HCT116 (cell line): ENCODE measurements at regions not wholly inside any gene's neighbourhood (a gene's known extent, or its start where the extent isn't known, plus 50 kb on each side); places are given as distances from the start of the nearest gene placed in this dataset.

ENCODE experiments used
- ATAC-seq: fragments of 200-7000 bp; cut with Tn5 transposase; 2 replicates; pipeline ENCODE4 v1.9.1; 2020; ENCODE audit warnings: mild to moderate bottlenecking, moderate library complexity
- BruUV-seq: library from RNA; stranded (reverse); fragments of 400-500 nt; replicated peaks from 2 replicates; lab custom pipeline; 2021; lab: Mats Ljungman, UMichigan
- CTCF ChIA-PET: fragments of 300-600 bp; sonication (Branson Sonifier 250); formaldehyde crosslinking; loops from one replicate; lab custom pipeline; 2021; ENCODE audit warnings: antibody characterized with exemption; lab: Charles Lee
- POLR2A ChIA-PET: fragments of 300-600, 350-600 bp; sonication (Branson Sonifier 250); formaldehyde crosslinking; loops from one replicate; lab custom pipeline; 2021; ENCODE audit warnings: antibody characterized with exemption; lab: Charles Lee
- RAD21 ChIA-PET, 2 experiments: fragments of 300-600 bp; sonication (Branson Sonifier 250); formaldehyde crosslinking; loops; one replicate each; lab custom pipeline; 2023; ENCODE audit warnings: low total read pairs in 2 of 2; ENCODE audit not compliant: uncharacterized antibody in 2 of 2, unreplicated experiment in 2 of 2, low non-redundant PET in 1 of 2; lab: Charles Lee
- DNase-seq: peaks from one replicate; pipeline ENCODE4 v3.0.0-alpha.2; 2010; ENCODE audit warnings: low read depth, low spot score
- H2AFZ ChIP-seq: fragments of 200-600 bp; shearing (Covaris generic), sonication (generic); 2 replicates; pipeline ENCODE4 v1.6.1; 2017; ENCODE audit warnings: low read depth, mixed run types, mixed read lengths, antibody characterized with exemption, low read length; ENCODE audit not compliant: poor library complexity, severe bottlenecking
- H3K27ac ChIP-seq: 2 replicates; pipeline ENCODE4 v1.5.1; 2012; ENCODE audit warnings: low read depth, low read length
- H3K27me3 ChIP-seq: fragments of 200-600 bp; sonication (generic); 2 replicates; pipeline ENCODE4 v1.6.1; 2016; ENCODE audit warnings: mixed run types, low read length, mixed read lengths; ENCODE audit not compliant: insufficient read depth
- H3K36me3 ChIP-seq, 2 experiments: fragments of 200-500 bp in 1 of 2; fragments of 200-600 bp in 1 of 2; sonication (Bioruptor generic) in 1 of 2; sonication (generic) in 1 of 2; 2 replicates each; pipeline versions ENCODE4 v1.5.1 to v1.6.1; 2014 to 2016; ENCODE audit warnings: low read length in 2 of 2, inconsistent platforms in 1 of 2, mixed read lengths in 1 of 2, mixed run types in 1 of 2; ENCODE audit not compliant: insufficient read depth in 2 of 2, control insufficient read depth in 1 of 2
- H3K4me1 ChIP-seq, 2 experiments: fragments of 200-600 bp in 1 of 2; sonication (generic) in 1 of 2; 2 replicates each; pipeline versions ENCODE4 v1.5.1 to v1.6.1; 2012 to 2017; ENCODE audit warnings: low read length in 2 of 2, inconsistent platforms in 1 of 2, mild to moderate bottlenecking in 1 of 2, mixed read lengths in 1 of 2, mixed run types in 1 of 2, moderate library complexity in 1 of 2; ENCODE audit not compliant: insufficient read depth in 2 of 2, control insufficient read depth in 1 of 2
- H3K4me2 ChIP-seq: fragments of 200-600 bp; sonication (generic); 2 replicates; pipeline ENCODE4 v1.6.1; 2017; ENCODE audit warnings: mixed run types, low read length, mixed read lengths
- H3K4me3 ChIP-seq, 2 experiments: fragments of 200-600 bp in 1 of 2; sonication (generic) in 1 of 2; replicated peaks in 1 of 2; 2 replicates each; pipeline ENCODE4 v1.5.1; 2011 to 2016; ENCODE audit warnings: low read length in 2 of 2, control low read depth in 1 of 2, low read depth in 1 of 2, mild to moderate bottlenecking in 1 of 2, mixed read lengths in 1 of 2, mixed run types in 1 of 2
- H3K79me2 ChIP-seq: fragments of 200-600 bp; sonication (generic); 2 replicates; pipeline ENCODE4 v1.6.1; 2017; ENCODE audit warnings: mild to moderate bottlenecking, mixed run types, low read length, moderate library complexity, mixed read lengths; ENCODE audit not compliant: insufficient read depth
- H3K9ac ChIP-seq: fragments of 200-600 bp; sonication (generic); 2 replicates; pipeline ENCODE4 v1.6.1; 2016; ENCODE audit warnings: low read length, mixed read lengths
- H3K9me2 ChIP-seq: fragments of 200-600 bp; sonication (generic), shearing (Covaris generic); 2 replicates; pipeline ENCODE4 v1.6.1; 2017; ENCODE audit warnings: mixed run types, mild to moderate bottlenecking, moderate library complexity; ENCODE audit not compliant: insufficient read depth
- H3K9me3 ChIP-seq, 2 experiments: fragments of 200-500 bp in 1 of 2; fragments of 200-600 bp in 1 of 2; sonication (Bioruptor generic) in 1 of 2; sonication (generic) in 1 of 2; 2 replicates each; pipeline ENCODE4 v1.6.1; 2014 to 2017; ENCODE audit warnings: low read length in 2 of 2, mixed read lengths in 2 of 2, inconsistent platforms in 1 of 2, low read depth in 1 of 2, mild to moderate bottlenecking in 1 of 2, mixed run types in 1 of 2, moderate library complexity in 1 of 2; ENCODE audit not compliant: control insufficient read depth in 1 of 2, insufficient read depth in 1 of 2
- H4K20me1 ChIP-seq: fragments of 200-600 bp; sonication (generic), shearing (Covaris generic); 2 replicates; pipeline ENCODE4 v1.6.1; 2017; ENCODE audit warnings: mixed run types, mild to moderate bottlenecking, moderate library complexity; ENCODE audit not compliant: insufficient read depth
- EGR1 ChIP-seq: IDR thresholded peaks from 2 replicates; pipeline ENCODE4 v1.6.1; 2012; ENCODE audit warnings: low read depth
- ELF1 ChIP-seq: IDR thresholded peaks from 2 replicates; pipeline ENCODE4 v1.6.1; 2012; ENCODE audit warnings: low read depth, borderline replicate concordance
- EZH2 ChIP-seq: fragments of 200-600 bp; sonication (generic); IDR thresholded peaks from 2 replicates; pipeline ENCODE4 v1.6.1; 2017; ENCODE audit warnings: antibody characterized with exemption, mixed run types
- EZH2phosphoT487 ChIP-seq: fragments of 200-600 bp; IDR thresholded peaks from 2 replicates; pipeline ENCODE4 v1.6.1; 2018; ENCODE audit warnings: antibody characterized with exemption, borderline replicate concordance
- FOSL1 ChIP-seq: IDR thresholded peaks from 2 replicates; pipeline ENCODE4 v1.6.1; 2012; ENCODE audit warnings: low read depth
- JUND ChIP-seq: IDR thresholded peaks from 2 replicates; pipeline ENCODE4 v1.6.1; 2012
- POLR2A ChIP-seq: IDR thresholded peaks from 2 replicates; pipeline ENCODE4 v1.7.0; 2011; ENCODE audit warnings: borderline replicate concordance; ENCODE audit not compliant: insufficient read depth, insufficient read length; ENCODE audit errors: extremely low read depth
- POLR2AphosphoS5 ChIP-seq: IDR thresholded peaks from 2 replicates; pipeline ENCODE4 v1.6.1; 2011; ENCODE audit warnings: mild to moderate bottlenecking, low read depth, low read length, moderate library complexity
- SIN3A ChIP-seq: IDR thresholded peaks from 2 replicates; pipeline ENCODE4 v1.6.1; 2012; ENCODE audit warnings: low read depth
- SP1 ChIP-seq: IDR thresholded peaks from 2 replicates; pipeline ENCODE4 v1.6.1; 2012; ENCODE audit warnings: low read depth
- SRF ChIP-seq: IDR thresholded peaks from 2 replicates; pipeline ENCODE4 v1.6.1; 2012; ENCODE audit warnings: low read depth
- TCF7L2 ChIP-seq: IDR thresholded peaks from 2 replicates; pipeline ENCODE4 v1.7.0; 2011; ENCODE audit warnings: borderline replicate concordance, inconsistent platforms; ENCODE audit not compliant: insufficient read depth, insufficient read length; ENCODE audit errors: extremely low read depth
- YY1 ChIP-seq: IDR thresholded peaks from 2 replicates; pipeline ENCODE4 v1.6.1; 2011; ENCODE audit warnings: low read length, low read depth, moderate library complexity, mild to moderate bottlenecking; ENCODE audit not compliant: insufficient replicate concordance; ENCODE audit errors: extremely low read depth
- ZFX ChIP-seq: fragments of 450-650 bp; IDR thresholded peaks from 2 replicates; pipeline ENCODE4 v1.6.1; 2017
- ZNF274 ChIP-seq: fragments of 200-500 bp; sonication (Bioruptor generic); IDR thresholded peaks from 2 replicates; pipeline ENCODE4 v1.6.1; 2014; ENCODE audit warnings: mild to moderate bottlenecking, low read depth, low read length, inconsistent platforms
- intact Hi-C: fragments of 100-400 bp; cut with micrococcal nuclease; formaldehyde crosslinking; loops from 2 replicates; pipeline ENCODE4 v1.10.0; 2022
- TF ChIP-seq, protein P1 (sequence below): IDR thresholded peaks from 2 replicates; pipeline ENCODE4 v1.6.1; 2012
- TF ChIP-seq, protein P2 (sequence below): IDR thresholded peaks from 2 replicates; pipeline ENCODE4 v1.6.1; 2012; ENCODE audit warnings: low read depth
- TF ChIP-seq, protein P3 (sequence below): IDR thresholded peaks from 2 replicates; pipeline ENCODE4 v1.6.1; 2011; ENCODE audit warnings: mild to moderate bottlenecking, low read length, moderate library complexity; ENCODE audit not compliant: insufficient replicate concordance; ENCODE audit errors: extremely low read depth

DNA sequence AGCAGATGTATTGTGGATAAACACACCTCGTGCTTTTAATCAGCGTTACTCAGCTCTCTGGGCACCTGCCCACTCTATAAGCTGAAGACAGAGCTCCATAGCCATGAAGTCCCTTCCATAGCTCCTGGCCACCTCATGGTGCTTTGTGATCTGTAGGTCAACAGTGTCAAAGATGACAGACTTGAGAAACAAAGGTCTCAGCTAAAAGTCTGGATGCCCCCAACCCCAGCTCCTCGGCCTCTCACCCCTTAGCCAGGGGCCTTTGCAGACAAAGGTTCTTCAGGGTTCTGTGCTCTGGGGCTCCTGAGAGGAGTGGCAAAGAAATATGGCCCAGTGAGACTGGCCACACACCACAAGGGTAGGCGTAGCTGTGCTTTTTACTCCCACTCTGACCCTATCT lies 168.6 kb downstream of the KLF13 start:
- no peak overlapping the region for H2AFZ ChIP-seq
- RAD21 ChIA-PET = no interaction called here
- no peak overlapping the region for H3K4me2 ChIP-seq
- no peak overlapping the region for H3K27ac ChIP-seq
- no peaks in the 10 kb centered on the region for H4K20me1 ChIP-seq
- POLR2A ChIA-PET = no interaction called here
- H3K4me1 ChIP-seq = no peaks in the 10 kb centered on the region
- H3K9me3 ChIP-seq = no peaks in the 10 kb centered on the region
- ATAC-seq (no peak), DNase-seq (no peak)
- intact Hi-C loops = no loop called here
- TF ChIP-seq ELF1 = no peak
- TF ChIP-seq EGR1 = no peak
- TF ChIP-seq YY1 = no peak
- TF ChIP-seq ZFX = no peak
- no peak for TF ChIP-seq EZH2phosphoT487
- no peak for TF ChIP-seq ZNF274
- TF ChIP-seq, protein P1, sequence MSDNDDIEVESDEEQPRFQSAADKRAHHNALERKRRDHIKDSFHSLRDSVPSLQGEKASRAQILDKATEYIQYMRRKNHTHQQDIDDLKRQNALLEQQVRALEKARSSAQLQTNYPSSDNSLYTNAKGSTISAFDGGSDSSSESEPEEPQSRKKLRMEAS = no peak
- TF ChIP-seq, protein P2, sequence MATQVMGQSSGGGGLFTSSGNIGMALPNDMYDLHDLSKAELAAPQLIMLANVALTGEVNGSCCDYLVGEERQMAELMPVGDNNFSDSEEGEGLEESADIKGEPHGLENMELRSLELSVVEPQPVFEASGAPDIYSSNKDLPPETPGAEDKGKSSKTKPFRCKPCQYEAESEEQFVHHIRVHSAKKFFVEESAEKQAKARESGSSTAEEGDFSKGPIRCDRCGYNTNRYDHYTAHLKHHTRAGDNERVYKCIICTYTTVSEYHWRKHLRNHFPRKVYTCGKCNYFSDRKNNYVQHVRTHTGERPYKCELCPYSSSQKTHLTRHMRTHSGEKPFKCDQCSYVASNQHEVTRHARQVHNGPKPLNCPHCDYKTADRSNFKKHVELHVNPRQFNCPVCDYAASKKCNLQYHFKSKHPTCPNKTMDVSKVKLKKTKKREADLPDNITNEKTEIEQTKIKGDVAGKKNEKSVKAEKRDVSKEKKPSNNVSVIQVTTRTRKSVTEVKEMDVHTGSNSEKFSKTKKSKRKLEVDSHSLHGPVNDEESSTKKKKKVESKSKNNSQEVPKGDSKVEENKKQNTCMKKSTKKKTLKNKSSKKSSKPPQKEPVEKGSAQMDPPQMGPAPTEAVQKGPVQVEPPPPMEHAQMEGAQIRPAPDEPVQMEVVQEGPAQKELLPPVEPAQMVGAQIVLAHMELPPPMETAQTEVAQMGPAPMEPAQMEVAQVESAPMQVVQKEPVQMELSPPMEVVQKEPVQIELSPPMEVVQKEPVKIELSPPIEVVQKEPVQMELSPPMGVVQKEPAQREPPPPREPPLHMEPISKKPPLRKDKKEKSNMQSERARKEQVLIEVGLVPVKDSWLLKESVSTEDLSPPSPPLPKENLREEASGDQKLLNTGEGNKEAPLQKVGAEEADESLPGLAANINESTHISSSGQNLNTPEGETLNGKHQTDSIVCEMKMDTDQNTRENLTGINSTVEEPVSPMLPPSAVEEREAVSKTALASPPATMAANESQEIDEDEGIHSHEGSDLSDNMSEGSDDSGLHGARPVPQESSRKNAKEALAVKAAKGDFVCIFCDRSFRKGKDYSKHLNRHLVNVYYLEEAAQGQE = no peak
- TF ChIP-seq SRF = no peak
- TF ChIP-seq JUND = no peak
- TF ChIP-seq POLR2AphosphoS5 = no peak
- TF ChIP-seq, protein P3, sequence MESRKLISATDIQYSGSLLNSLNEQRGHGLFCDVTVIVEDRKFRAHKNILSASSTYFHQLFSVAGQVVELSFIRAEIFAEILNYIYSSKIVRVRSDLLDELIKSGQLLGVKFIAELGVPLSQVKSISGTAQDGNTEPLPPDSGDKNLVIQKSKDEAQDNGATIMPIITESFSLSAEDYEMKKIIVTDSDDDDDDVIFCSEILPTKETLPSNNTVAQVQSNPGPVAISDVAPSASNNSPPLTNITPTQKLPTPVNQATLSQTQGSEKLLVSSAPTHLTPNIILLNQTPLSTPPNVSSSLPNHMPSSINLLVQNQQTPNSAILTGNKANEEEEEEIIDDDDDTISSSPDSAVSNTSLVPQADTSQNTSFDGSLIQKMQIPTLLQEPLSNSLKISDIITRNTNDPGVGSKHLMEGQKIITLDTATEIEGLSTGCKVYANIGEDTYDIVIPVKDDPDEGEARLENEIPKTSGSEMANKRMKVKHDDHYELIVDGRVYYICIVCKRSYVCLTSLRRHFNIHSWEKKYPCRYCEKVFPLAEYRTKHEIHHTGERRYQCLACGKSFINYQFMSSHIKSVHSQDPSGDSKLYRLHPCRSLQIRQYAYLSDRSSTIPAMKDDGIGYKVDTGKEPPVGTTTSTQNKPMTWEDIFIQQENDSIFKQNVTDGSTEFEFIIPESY = no peak
- TF ChIP-seq SIN3A = no peak
- no peak for TF ChIP-seq POLR2A
- TF ChIP-seq FOSL1 = no peak
- TF ChIP-seq TCF7L2 = no peak
- no peak for TF ChIP-seq EZH2
- no peak for TF ChIP-seq SP1
- no peaks in the 10 kb centered on the region for H3K36me3 ChIP-seq
- H3K79me2 ChIP-seq = no peaks in the 10 kb centered on the region
- H3K9ac ChIP-seq = no peak overlapping the region
- no peaks in the 10 kb centered on the region for H3K27me3 ChIP-seq
- CTCF ChIA-PET = no interaction called here
- no TSS peak for BruUV-seq
- H3K4me3 ChIP-seq = no peak overlapping the region
- H3K9me2 ChIP-seq = no peaks in the 10 kb centered on the region
